Bronchial epithelial cell (primary cell): ENCODE measurements at regions not wholly inside any gene's neighbourhood (a gene's known extent, or its start where the extent isn't known, plus 50 kb on each side); places are given as distances from the start of the nearest gene placed in this dataset.

Experiments used
- DNase-seq: peaks from one replicate; pipeline ENCODE4 v3.0.0-alpha.2; 2010; ENCODE audit warnings: low read depth
- FAIRE-seq: peaks from 2 replicates; lab custom pipeline; 2011; peaks lifted over from hg19 to GRCh38; lab: Jason Lieb, UNC
- H3K27me3 ChIP-seq: 2 replicates; pipeline ENCODE4 v1.5.1; 2011; ENCODE audit warnings: low read length; ENCODE audit not compliant: control insufficient read depth, insufficient read depth
- H3K36me3 ChIP-seq: 2 replicates; pipeline ENCODE4 v1.5.1; 2011; ENCODE audit warnings: low read length; ENCODE audit not compliant: control insufficient read depth, insufficient read depth
- H3K4me3 ChIP-seq: 2 replicates; pipeline ENCODE4 v1.5.1; 2011; ENCODE audit warnings: mild to moderate bottlenecking, low read depth, low read length, control low read depth
- CTCF ChIP-seq: IDR thresholded peaks from 2 replicates; pipeline ENCODE4 v1.5.1; 2011; ENCODE audit warnings: mild to moderate bottlenecking, moderate library complexity, low read length, control low read depth, inconsistent platforms; ENCODE audit not compliant: insufficient read depth, severe bottlenecking

- DNase-seq: no peak
- Histone ChIP-seq H3K27me3 (no peaks in the 10 kb centered on the region), H3K4me3 (no peak overlapping the region), H3K36me3 (no peaks in the 10 kb centered on the region)
- TF ChIP-seq CTCF: no peak
- no peak for FAIRE-seq
These were observed 376.3 kb upstream of the SALL3 start for GRCh38 chr18:78603102-78603983.

- FAIRE-seq (no peak), DNase-seq (no peak)
- H3K36me3 ChIP-seq: no peaks in the 10 kb centered on the region
These were observed 374.4 kb upstream of the SALL3 start for GRCh38 chr18:78605255-78605654.

GRCh38 chr18:78607221-78607620, 372.4 kb upstream of the SALL3 start:
- no peak for DNase-seq

More at GRCh38 chr18:78605255-78605654, 374.4 kb upstream of the SALL3 start:
- TF ChIP-seq CTCF: no peak
- Histone ChIP-seq H3K27me3 (no peaks in the 10 kb centered on the region), H3K4me3 (no peak overlapping the region)

GRCh38 chr18:78607784-78608183, 371.8 kb upstream of the SALL3 start:
- no peaks in the 10 kb centered on the region for H3K27me3 ChIP-seq
- FAIRE-seq (no peak), DNase-seq (no peak)
- no peak overlapping the region for H3K4me3 ChIP-seq
- no peaks in the 10 kb centered on the region for H3K36me3 ChIP-seq
- TF ChIP-seq CTCF: no peak

More at GRCh38 chr18:78607221-78607620, 372.4 kb upstream of the SALL3 start:
- no peak for TF ChIP-seq CTCF
- Histone ChIP-seq H3K36me3 (no peaks in the 10 kb centered on the region), H3K27me3 (no peaks in the 10 kb centered on the region), H3K4me3 (no peak overlapping the region)
- no peak for FAIRE-seq

GRCh38 chr18:78610179-78610578, 369.4 kb upstream of the SALL3 start:
- H3K36me3 ChIP-seq: no peaks in the 10 kb centered on the region
- H3K27me3 ChIP-seq: no peaks in the 10 kb centered on the region
- no peak for DNase-seq
- H3K4me3 ChIP-seq: no peak overlapping the region
- TF ChIP-seq CTCF: no peak
- FAIRE-seq: no peak
